SK-N-SH treated with all-trans-retinoic acid at 6 μM for 48 hours (cell line): ENCODE measurements at regions not wholly inside any gene's neighbourhood (a gene's known extent, or its start where the extent isn't known, plus 50 kb on each side); places are given as distances from the start of the nearest gene placed in this dataset.

Experiments used
- ATAC-seq: fragments of 200-7000 bp; cut with Tn5 transposase; 3 replicates; pipeline ENCODE4 v1.9.1; 2020; ENCODE audit warnings: mild to moderate bottlenecking, moderate library complexity
- ARNTL ChIP-seq: fragments of 450-650 bp; formaldehyde crosslinking; IDR thresholded peaks from 2 replicates; pipeline ENCODE4 v1.5.0; 2020; ENCODE audit warnings: low read depth, mild to moderate bottlenecking, moderate library complexity, borderline replicate concordance
- CSDC2 ChIP-seq: fragments of 250-450 bp; sonication (Bioruptor Pico); IDR thresholded peaks from 2 replicates; pipeline ENCODE4 v1.5.0; 2020; ENCODE audit warnings: mild to moderate bottlenecking, moderate library complexity
- ESRRG ChIP-seq: fragments of 250-450 bp; sonication (Bioruptor Pico); IDR thresholded peaks from 2 replicates; pipeline ENCODE4 v1.6.1; 2021; ENCODE audit warnings: mild to moderate bottlenecking
- GLIS3 ChIP-seq: fragments of 250-450 bp; sonication (Bioruptor Pico); IDR thresholded peaks from 2 replicates; pipeline ENCODE4 v1.5.0; 2020; ENCODE audit warnings: mild to moderate bottlenecking, moderate library complexity
- ISL1 ChIP-seq: fragments of 250-450 bp; sonication (Bioruptor Pico); IDR thresholded peaks from 2 replicates; pipeline ENCODE4 v2.1.2; 2022; ENCODE audit warnings: mild to moderate bottlenecking, moderate library complexity
- OSR1 ChIP-seq: fragments of 250-450 bp; sonication (Bioruptor Pico); IDR thresholded peaks from 2 replicates; pipeline ENCODE4 v1.8.0; 2022; ENCODE audit warnings: moderate library complexity, mild to moderate bottlenecking, inconsistent platforms
- PPARA ChIP-seq: fragments of 250-450 bp; sonication (Bioruptor Pico); IDR thresholded peaks from 2 replicates; pipeline ENCODE4 v1.5.0; 2020; ENCODE audit warnings: mild to moderate bottlenecking, borderline replicate concordance
- RARB ChIP-seq: fragments of 250-450 bp; sonication (Bioruptor Pico); IDR thresholded peaks from 2 replicates; pipeline ENCODE4 v1.8.0; 2021; ENCODE audit warnings: mild to moderate bottlenecking, moderate library complexity
- SNAI2 ChIP-seq: fragments of 250-450 bp; sonication (Bioruptor Pico); IDR thresholded peaks from 2 replicates; pipeline ENCODE4 v1.5.0; 2020; ENCODE audit warnings: mild to moderate bottlenecking, moderate library complexity
- TCF4 ChIP-seq: fragments of 250-450 bp; sonication (Bioruptor Pico); IDR thresholded peaks from 2 replicates; pipeline ENCODE4 v1.8.0; 2021; ENCODE audit warnings: mild to moderate bottlenecking, moderate library complexity, borderline replicate concordance
- TOX ChIP-seq: fragments of 250-450 bp; sonication (Bioruptor Pico); IDR thresholded peaks from 2 replicates; pipeline ENCODE4 v1.8.0; 2021; ENCODE audit warnings: mild to moderate bottlenecking, moderate library complexity, borderline replicate concordance
- ZC3H10 ChIP-seq: fragments of 250-450 bp; sonication (Bioruptor Pico); IDR thresholded peaks from 2 replicates; pipeline ENCODE4 v1.5.1; 2021; ENCODE audit warnings: mild to moderate bottlenecking, moderate library complexity
- ZFP3 ChIP-seq: fragments of 250-450 bp; sonication (Bioruptor Pico); IDR thresholded peaks from 2 replicates; pipeline ENCODE4 v1.5.0; 2020; ENCODE audit warnings: mild to moderate bottlenecking, moderate library complexity
- ZFP30 ChIP-seq: fragments of 450-650 bp; formaldehyde crosslinking; IDR thresholded peaks from 2 replicates; pipeline ENCODE4 v1.5.0; 2022; ENCODE audit warnings: mild to moderate bottlenecking, moderate library complexity
- ZNF565 ChIP-seq: fragments of 450-650 bp; formaldehyde crosslinking; conservative IDR thresholded peaks from 2 replicates; pipeline ENCODE4 v1.5.0; 2020; ENCODE audit warnings: low read depth, mild to moderate bottlenecking, moderate library complexity
- ZNF8 ChIP-seq: fragments of 450-650 bp; formaldehyde crosslinking; IDR thresholded peaks from 2 replicates; pipeline ENCODE4 v1.5.0; 2020; ENCODE audit warnings: mild to moderate bottlenecking, moderate library complexity
- TF ChIP-seq, protein P1 (sequence below): fragments of 250-450 bp; sonication (Bioruptor Pico); IDR thresholded peaks from 2 replicates; pipeline ENCODE4 v1.8.0; 2021; ENCODE audit warnings: low read depth, mild to moderate bottlenecking, moderate library complexity, borderline replicate concordance
- TF ChIP-seq, protein P2 (sequence below): fragments of 250-450 bp; sonication (Bioruptor Pico); IDR thresholded peaks from 2 replicates; pipeline ENCODE4 v1.8.0; 2020; ENCODE audit warnings: mild to moderate bottlenecking, moderate library complexity, borderline replicate concordance
- TF ChIP-seq, protein P3 (sequence below): fragments of 250-450 bp; sonication (Bioruptor Pico); IDR thresholded peaks from 2 replicates; pipeline ENCODE4 v1.5.1; 2021; ENCODE audit warnings: mild to moderate bottlenecking, moderate library complexity
- TF ChIP-seq, protein P4 (sequence below): fragments of 250-450 bp; sonication (Bioruptor Pico); IDR thresholded peaks from 2 replicates; pipeline ENCODE4 v1.5.1; 2020; ENCODE audit warnings: low read depth, mild to moderate bottlenecking, moderate library complexity
- TF ChIP-seq, protein P5 (sequence below): fragments of 250-450 bp; sonication (Bioruptor Pico); IDR thresholded peaks from 2 replicates; pipeline ENCODE4 v1.5.0; 2020; ENCODE audit warnings: mild to moderate bottlenecking, moderate library complexity

DNA sequence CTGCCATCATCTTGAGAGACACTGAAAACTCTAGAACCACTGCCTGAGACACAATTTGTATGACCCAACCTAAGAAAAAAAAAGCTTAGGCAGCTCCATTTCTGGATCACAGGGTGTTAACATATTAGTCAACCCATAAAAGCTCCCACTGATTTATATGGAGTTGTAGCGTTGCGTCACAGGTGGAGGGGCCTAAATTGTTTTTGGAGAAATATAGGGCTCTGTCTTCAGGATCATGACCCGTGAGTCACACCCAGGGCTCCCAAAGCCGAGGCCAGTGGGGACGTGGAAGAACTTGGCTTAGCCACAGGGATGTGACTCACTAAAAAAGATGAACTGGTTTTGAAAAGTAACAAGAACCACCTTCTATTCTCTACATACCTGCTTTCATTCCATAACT is 116.5 kb upstream of the BMP2 start:
- no peak for ATAC-seq
- TF ChIP-seq ZFP30 (CRISPR knock-in tag) = no peak
- no peak for TF ChIP-seq ZNF565
- no peak for TF ChIP-seq ZNF8 (CRISPR knock-in tag)
- no peak for TF ChIP-seq ISL1 (CRISPR knock-in tag)
- TF ChIP-seq, protein P1, sequence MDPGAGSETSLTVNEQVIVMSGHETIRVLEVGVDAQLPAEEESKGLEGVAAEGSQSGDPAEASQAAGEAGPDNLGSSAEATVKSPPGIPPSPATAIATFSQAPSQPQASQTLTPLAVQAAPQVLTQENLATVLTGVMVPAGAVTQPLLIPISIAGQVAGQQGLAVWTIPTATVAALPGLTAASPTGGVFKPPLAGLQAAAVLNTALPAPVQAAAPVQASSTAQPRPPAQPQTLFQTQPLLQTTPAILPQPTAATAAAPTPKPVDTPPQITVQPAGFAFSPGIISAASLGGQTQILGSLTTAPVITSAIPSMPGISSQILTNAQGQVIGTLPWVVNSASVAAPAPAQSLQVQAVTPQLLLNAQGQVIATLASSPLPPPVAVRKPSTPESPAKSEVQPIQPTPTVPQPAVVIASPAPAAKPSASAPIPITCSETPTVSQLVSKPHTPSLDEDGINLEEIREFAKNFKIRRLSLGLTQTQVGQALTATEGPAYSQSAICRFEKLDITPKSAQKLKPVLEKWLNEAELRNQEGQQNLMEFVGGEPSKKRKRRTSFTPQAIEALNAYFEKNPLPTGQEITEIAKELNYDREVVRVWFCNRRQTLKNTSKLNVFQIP (CRISPR knock-in tag) = no peak
- TF ChIP-seq, protein P2, sequence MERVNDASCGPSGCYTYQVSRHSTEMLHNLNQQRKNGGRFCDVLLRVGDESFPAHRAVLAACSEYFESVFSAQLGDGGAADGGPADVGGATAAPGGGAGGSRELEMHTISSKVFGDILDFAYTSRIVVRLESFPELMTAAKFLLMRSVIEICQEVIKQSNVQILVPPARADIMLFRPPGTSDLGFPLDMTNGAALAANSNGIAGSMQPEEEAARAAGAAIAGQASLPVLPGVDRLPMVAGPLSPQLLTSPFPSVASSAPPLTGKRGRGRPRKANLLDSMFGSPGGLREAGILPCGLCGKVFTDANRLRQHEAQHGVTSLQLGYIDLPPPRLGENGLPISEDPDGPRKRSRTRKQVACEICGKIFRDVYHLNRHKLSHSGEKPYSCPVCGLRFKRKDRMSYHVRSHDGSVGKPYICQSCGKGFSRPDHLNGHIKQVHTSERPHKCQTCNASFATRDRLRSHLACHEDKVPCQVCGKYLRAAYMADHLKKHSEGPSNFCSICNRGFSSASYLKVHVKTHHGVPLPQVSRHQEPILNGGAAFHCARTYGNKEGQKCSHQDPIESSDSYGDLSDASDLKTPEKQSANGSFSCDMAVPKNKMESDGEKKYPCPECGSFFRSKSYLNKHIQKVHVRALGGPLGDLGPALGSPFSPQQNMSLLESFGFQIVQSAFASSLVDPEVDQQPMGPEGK (CRISPR knock-in tag) = no peak
- no peak for TF ChIP-seq SNAI2 (CRISPR knock-in tag)
- TF ChIP-seq, protein P3, sequence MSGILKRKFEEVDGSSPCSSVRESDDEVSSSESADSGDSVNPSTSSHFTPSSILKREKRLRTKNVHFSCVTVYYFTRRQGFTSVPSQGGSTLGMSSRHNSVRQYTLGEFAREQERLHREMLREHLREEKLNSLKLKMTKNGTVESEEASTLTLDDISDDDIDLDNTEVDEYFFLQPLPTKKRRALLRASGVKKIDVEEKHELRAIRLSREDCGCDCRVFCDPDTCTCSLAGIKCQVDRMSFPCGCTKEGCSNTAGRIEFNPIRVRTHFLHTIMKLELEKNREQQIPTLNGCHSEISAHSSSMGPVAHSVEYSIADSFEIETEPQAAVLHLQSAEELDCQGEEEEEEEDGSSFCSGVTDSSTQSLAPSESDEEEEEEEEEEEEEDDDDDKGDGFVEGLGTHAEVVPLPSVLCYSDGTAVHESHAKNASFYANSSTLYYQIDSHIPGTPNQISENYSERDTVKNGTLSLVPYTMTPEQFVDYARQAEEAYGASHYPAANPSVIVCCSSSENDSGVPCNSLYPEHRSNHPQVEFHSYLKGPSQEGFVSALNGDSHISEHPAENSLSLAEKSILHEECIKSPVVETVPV = no peak
- TF ChIP-seq OSR1 (CRISPR knock-in tag) = no peak
- TF ChIP-seq ZC3H10 (CRISPR knock-in tag) = no peak
- TF ChIP-seq GLIS3 (CRISPR knock-in tag) = no peak
- TF ChIP-seq ESRRG (CRISPR knock-in tag) = no peak
- TF ChIP-seq RARB (CRISPR knock-in tag) = no peak
- no peak for TF ChIP-seq ARNTL (CRISPR knock-in tag)
- no peak for TF ChIP-seq CSDC2 (CRISPR knock-in tag)
- TF ChIP-seq TCF4 = no peak

DNA sequence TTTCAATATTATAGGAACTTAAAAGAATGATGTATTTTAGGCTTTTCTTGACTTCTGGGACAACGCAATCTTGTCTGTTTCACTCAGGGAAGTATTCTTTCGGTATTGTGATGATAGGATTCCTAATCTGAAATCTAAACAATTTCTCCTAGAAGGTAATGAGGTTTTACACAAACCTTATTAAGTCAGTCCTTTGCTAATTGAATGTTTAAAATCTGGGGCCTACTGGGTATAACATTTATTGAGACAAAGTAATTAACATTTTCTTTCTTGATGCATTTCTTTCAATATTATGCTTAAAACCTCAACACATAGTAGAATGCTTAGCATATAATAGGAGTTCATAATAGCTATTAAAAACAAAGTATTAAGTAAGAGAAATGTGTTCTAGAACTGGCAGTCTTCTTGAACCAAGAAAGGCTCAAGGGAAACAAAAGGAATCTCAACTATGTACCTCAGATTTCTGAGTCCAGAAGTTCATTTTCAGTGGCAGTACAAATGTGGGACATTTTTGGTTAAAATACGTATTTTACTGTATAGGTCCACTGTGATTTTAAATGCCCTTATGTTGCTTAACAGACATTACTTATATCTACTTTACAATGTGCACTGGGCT is 121.4 kb upstream of the BMP2 start:
- ATAC-seq = no peak
- TF ChIP-seq, protein P3 = no peak
- no peak for TF ChIP-seq OSR1 (CRISPR knock-in tag)
- TF ChIP-seq ESRRG (CRISPR knock-in tag) = no peak
- TF ChIP-seq GLIS3 (CRISPR knock-in tag) = no peak
- no peak for TF ChIP-seq ZC3H10 (CRISPR knock-in tag)
- no peak for TF ChIP-seq RARB (CRISPR knock-in tag)
- no peak for TF ChIP-seq ZNF8 (CRISPR knock-in tag)
- no peak for TF ChIP-seq TOX
- no peak for TF ChIP-seq TCF4
- no peak for TF ChIP-seq SNAI2 (CRISPR knock-in tag)
- no peak for TF ChIP-seq ARNTL (CRISPR knock-in tag)
- TF ChIP-seq, protein P4, sequence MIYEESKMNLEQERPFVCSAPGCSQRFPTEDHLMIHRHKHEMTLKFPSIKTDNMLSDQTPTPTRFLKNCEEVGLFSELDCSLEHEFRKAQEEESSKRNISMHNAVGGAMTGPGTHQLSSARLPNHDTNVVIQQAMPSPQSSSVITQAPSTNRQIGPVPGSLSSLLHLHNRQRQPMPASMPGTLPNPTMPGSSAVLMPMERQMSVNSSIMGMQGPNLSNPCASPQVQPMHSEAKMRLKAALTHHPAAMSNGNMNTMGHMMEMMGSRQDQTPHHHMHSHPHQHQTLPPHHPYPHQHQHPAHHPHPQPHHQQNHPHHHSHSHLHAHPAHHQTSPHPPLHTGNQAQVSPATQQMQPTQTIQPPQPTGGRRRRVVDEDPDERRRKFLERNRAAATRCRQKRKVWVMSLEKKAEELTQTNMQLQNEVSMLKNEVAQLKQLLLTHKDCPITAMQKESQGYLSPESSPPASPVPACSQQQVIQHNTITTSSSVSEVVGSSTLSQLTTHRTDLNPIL (CRISPR knock-in tag) = no peak
- TF ChIP-seq PPARA (CRISPR knock-in tag) = no peak
- TF ChIP-seq ZFP30 (CRISPR knock-in tag) = no peak
- TF ChIP-seq, protein P1 (CRISPR knock-in tag) = no peak
- TF ChIP-seq, protein P2 (CRISPR knock-in tag) = no peak
- TF ChIP-seq ZFP3 = no peak
- TF ChIP-seq ZNF565 = no peak
- TF ChIP-seq, protein P5, sequence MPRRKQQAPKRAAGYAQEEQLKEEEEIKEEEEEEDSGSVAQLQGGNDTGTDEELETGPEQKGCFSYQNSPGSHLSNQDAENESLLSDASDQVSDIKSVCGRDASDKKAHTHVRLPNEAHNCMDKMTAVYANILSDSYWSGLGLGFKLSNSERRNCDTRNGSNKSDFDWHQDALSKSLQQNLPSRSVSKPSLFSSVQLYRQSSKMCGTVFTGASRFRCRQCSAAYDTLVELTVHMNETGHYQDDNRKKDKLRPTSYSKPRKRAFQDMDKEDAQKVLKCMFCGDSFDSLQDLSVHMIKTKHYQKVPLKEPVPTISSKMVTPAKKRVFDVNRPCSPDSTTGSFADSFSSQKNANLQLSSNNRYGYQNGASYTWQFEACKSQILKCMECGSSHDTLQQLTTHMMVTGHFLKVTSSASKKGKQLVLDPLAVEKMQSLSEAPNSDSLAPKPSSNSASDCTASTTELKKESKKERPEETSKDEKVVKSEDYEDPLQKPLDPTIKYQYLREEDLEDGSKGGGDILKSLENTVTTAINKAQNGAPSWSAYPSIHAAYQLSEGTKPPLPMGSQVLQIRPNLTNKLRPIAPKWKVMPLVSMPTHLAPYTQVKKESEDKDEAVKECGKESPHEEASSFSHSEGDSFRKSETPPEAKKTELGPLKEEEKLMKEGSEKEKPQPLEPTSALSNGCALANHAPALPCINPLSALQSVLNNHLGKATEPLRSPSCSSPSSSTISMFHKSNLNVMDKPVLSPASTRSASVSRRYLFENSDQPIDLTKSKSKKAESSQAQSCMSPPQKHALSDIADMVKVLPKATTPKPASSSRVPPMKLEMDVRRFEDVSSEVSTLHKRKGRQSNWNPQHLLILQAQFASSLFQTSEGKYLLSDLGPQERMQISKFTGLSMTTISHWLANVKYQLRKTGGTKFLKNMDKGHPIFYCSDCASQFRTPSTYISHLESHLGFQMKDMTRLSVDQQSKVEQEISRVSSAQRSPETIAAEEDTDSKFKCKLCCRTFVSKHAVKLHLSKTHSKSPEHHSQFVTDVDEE (CRISPR knock-in tag) = no peak
- no peak for TF ChIP-seq ISL1 (CRISPR knock-in tag)
